HG02870 (cell line): ENCODE measurements at regions not wholly inside any gene's neighbourhood (a gene's known extent, or its start where the extent isn't known, plus 50 kb on each side); places are given as distances from the start of the nearest gene placed in this dataset.
"Not testable (repeated sequence)": the region's sequence is repeated elsewhere in the genome, so short reads cannot be mapped to it uniquely, and the experiment has no call there.

ENCODE experiments used
- ATAC-seq: cut with Tn5 transposase; IDR thresholded peaks from one replicate; pipeline ENCODE4 v1.9.1; 2021; ENCODE audit warnings: mild to moderate bottlenecking, moderate library complexity; ENCODE audit not compliant: unreplicated experiment

GRCh38 chr5:66234241-66234640 is 90.1 kb downstream of the SREK1 start:
- ATAC-seq, result no peak

- no peak for ATAC-seq
Measured at GRCh38 chr5:66238435-66238834, 94.3 kb downstream of the SREK1 start.

GRCh38 chr5:66239034-66239433 is 94.9 kb downstream of the SREK1 start:
- ATAC-seq, result no peak

GRCh38 chr5:66241136-66241825 is 97.2 kb downstream of the SREK1 start:
- no peak for ATAC-seq

GRCh38 chr5:66242050-66242715 is 98.1 kb downstream of the SREK1 start:
- ATAC-seq, result no peak

- no peak for ATAC-seq
Measured at GRCh38 chr5:66246608-66247007, 102.5 kb downstream of the SREK1 start.

- no peak for ATAC-seq
Measured at GRCh38 chr5:66247176-66247960, 103.3 kb downstream of the SREK1 start.

- ATAC-seq, result no peak
Measured at GRCh38 chr5:66248874-66249273, 104.8 kb downstream of the SREK1 start.

- no peak for ATAC-seq
Measured at GRCh38 chr5:66249920-66250319, 105.8 kb downstream of the SREK1 start.

GRCh38 chr5:66252849-66253248 is 108.7 kb downstream of the SREK1 start:
- no peak for ATAC-seq

- no peak for ATAC-seq
Measured at GRCh38 chr5:66255714-66256113, 111.6 kb downstream of the SREK1 start.

GRCh38 chr5:66273121-66273520 is 129.0 kb downstream of the SREK1 start:
- no peak for ATAC-seq

GRCh38 chr5:66276986-66277385 is 132.9 kb downstream of the SREK1 start:
- ATAC-seq, result no peak

GRCh38 chr5:66277981-66278380 is 133.9 kb downstream of the SREK1 start:
- no peak for ATAC-seq

- no peak for ATAC-seq
Measured at GRCh38 chr5:66281294-66281693, 137.2 kb downstream of the SREK1 start.

- no peak for ATAC-seq
Measured at GRCh38 chr5:66284588-66285342, 140.7 kb downstream of the SREK1 start.

GRCh38 chr5:66285343-66285922 is 141.3 kb downstream of the SREK1 start:
- no peak for ATAC-seq

- ATAC-seq, result no peak
Measured at GRCh38 chr5:66291771-66292170, 147.7 kb downstream of the SREK1 start.

- not testable (repeated sequence) for ATAC-seq
Measured at GRCh38 chr5:66293851-66294250, 149.8 kb downstream of the SREK1 start.

- ATAC-seq, result no peak
Measured at GRCh38 chr5:66299463-66299862, 155.4 kb downstream of the SREK1 start.

- ATAC-seq, result no peak
Measured at GRCh38 chr5:66302344-66302743, 158.2 kb downstream of the SREK1 start.
